Large intestine (tissue), 3 donors: ENCODE measurements at regions not wholly inside any gene's neighbourhood (a gene's known extent, or its start where the extent isn't known, plus 50 kb on each side); places are given as distances from the start of the nearest gene placed in this dataset.

Source experiments
- DNase-seq, 2 donors: peaks; one replicate each; pipeline versions ENCODE4 v3.0.0 to v3.0.0-alpha.2; 2013
- H3K27ac ChIP-seq: one replicate; pipeline ENCODE4 v1.5.1; 2013; ENCODE audit warnings: low read length
- H3K27me3 ChIP-seq: 2 replicates; pipeline ENCODE4 v1.6.1; 2013; ENCODE audit warnings: low read length; ENCODE audit not compliant: control insufficient read depth, insufficient read depth
- H3K36me3 ChIP-seq: 2 replicates; pipeline ENCODE4 v1.6.1; 2013; ENCODE audit warnings: low read length; ENCODE audit not compliant: control insufficient read depth, insufficient read depth
- H3K4me1 ChIP-seq: one replicate; pipeline ENCODE4 v1.6.1; 2013; ENCODE audit warnings: low read length; ENCODE audit not compliant: control insufficient read depth, insufficient read depth
- H3K4me3 ChIP-seq: one replicate; pipeline ENCODE4 v1.5.1; 2013; ENCODE audit warnings: low read length
- H3K9me3 ChIP-seq: one replicate; pipeline ENCODE4 v1.6.1; 2013; ENCODE audit warnings: mild to moderate bottlenecking, low read depth, low read length, moderate library complexity; ENCODE audit not compliant: control insufficient read depth
- WGBS: methylation state at CpG from one replicate; pipeline ENCODE4 v1.1.5; 2013; ENCODE audit warnings: low lambda C conversion rate; ENCODE audit not compliant: insufficient coverage; 5-methylcytosine and 5-hydroxymethylcytosine counted together

DNA sequence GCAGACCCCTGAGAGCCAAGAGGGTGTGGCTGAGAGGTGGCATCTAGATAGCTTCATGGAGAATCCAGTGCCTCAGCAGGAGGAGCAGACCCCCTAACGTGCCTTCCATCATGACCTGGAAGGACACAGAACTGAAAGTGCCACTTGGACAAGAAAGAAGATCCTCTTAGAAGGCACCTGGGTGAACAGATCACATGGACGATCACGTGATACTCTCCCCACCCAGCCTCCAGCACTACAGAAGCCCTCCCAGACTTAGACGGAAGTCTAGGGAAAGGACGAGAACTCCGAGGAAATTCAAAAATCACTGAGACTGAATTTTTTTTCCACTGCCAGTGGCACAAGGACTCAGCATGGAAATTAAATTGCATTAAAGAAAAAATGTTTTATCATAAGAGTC lies 113.4 kb downstream of the MRM1 start:
- H3K27me3 ChIP-seq, result no peaks in the 10 kb centered on the region
- no peaks in the 10 kb centered on the region for H3K9me3 ChIP-seq
- no peaks in the 10 kb centered on the region for H3K4me1 ChIP-seq
- WGBS, result 100% methylated on average over 2 of the region's 6 CpGs
- no peaks in the 10 kb centered on the region for H3K36me3 ChIP-seq
- no peak overlapping the region for H3K27ac ChIP-seq
- DNase-seq, result no peak
- no peak overlapping the region for H3K4me3 ChIP-seq

DNA sequence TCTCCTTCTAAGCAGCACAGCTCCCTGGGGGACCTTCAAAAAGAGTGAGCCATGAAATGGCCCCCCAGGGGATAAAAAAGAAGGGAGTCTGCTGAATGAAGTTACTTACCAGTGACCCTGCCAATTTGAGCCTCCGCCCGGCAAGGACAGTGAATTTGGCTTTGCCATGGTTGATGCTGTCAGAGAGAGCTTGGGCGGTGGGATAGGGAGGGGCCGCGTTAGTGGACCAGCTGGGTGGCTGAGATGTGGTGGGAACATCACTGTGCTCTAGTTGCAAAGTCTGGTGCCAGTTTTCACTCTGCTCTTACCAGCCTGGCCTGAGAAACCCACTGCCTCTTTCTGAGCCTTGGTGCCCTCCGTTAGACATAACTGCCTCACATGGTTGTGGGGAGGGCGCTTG lies 114.6 kb downstream of the MRM1 start:
- Histone ChIP-seq H3K9me3 (no peaks in the 10 kb centered on the region), H3K4me3 (no peak overlapping the region), H3K27ac (no peak overlapping the region), H3K4me1 (no peaks in the 10 kb centered on the region), H3K27me3 (no peaks in the 10 kb centered on the region), H3K36me3 (no peaks in the 10 kb centered on the region)
- WGBS, result no CpG with 5 or more reads among the region's 7 CpGs
- DNase-seq, result no peak

- no peaks in the 10 kb centered on the region for H3K9me3 ChIP-seq
- DNase-seq, result no peak
- no peaks in the 10 kb centered on the region for H3K36me3 ChIP-seq
- H3K4me3 ChIP-seq, result no peak overlapping the region
- H3K27me3 ChIP-seq, result no peaks in the 10 kb centered on the region
- WGBS, result no CpG with 5 or more reads among the region's 3 CpGs
- no peak overlapping the region for H3K27ac ChIP-seq
- peaks cover 5% of the 10 kb centered on the region for H3K4me1 ChIP-seq
Observed at GRCh38 chr17:36717088-36717487, 115.7 kb downstream of the MRM1 start.

- no peaks in the 10 kb centered on the region for H3K27me3 ChIP-seq
- peaks cover 5% of the 10 kb centered on the region for H3K4me1 ChIP-seq
- no peaks in the 10 kb centered on the region for H3K36me3 ChIP-seq
- WGBS, result no CpG with 5 or more reads among the region's 4 CpGs
- H3K4me3 ChIP-seq, result no peak overlapping the region
- H3K27ac ChIP-seq, result no peak overlapping the region
- DNase-seq, result no peak
- no peaks in the 10 kb centered on the region for H3K9me3 ChIP-seq
Observed at GRCh38 chr17:36720131-36720530, 118.7 kb downstream of the MRM1 start.

- 62% methylated on average over 6 of the region's 8 CpGs for WGBS
- H3K27ac ChIP-seq, result no peak overlapping the region
- H3K4me3 ChIP-seq, result peak overlapping the region; percentile 29
- no peak for DNase-seq
- peaks cover 2% of the 10 kb centered on the region for H3K27me3 ChIP-seq
- H3K36me3 ChIP-seq, result no peaks in the 10 kb centered on the region
- H3K9me3 ChIP-seq, result no peaks in the 10 kb centered on the region
- H3K4me1 ChIP-seq, result peaks cover 5% of the 10 kb centered on the region
Observed at GRCh38 chr17:36721560-36722120, 120.3 kb downstream of the MRM1 start.

GRCh38 chr17:36722121-36722902 lies 120.9 kb downstream of the MRM1 start:
- Histone ChIP-seq H3K27ac (no peak overlapping the region), H3K4me3 (peak overlapping the region; percentile 36), H3K27me3 (peaks cover 8% of the 10 kb centered on the region), H3K4me1 (peaks cover 5% of the 10 kb centered on the region), H3K9me3 (no peaks in the 10 kb centered on the region), H3K36me3 (no peaks in the 10 kb centered on the region)
- peak; percentile 42 to 70 for DNase-seq
- WGBS, result no CpG with 5 or more reads among the region's 49 CpGs

DNA sequence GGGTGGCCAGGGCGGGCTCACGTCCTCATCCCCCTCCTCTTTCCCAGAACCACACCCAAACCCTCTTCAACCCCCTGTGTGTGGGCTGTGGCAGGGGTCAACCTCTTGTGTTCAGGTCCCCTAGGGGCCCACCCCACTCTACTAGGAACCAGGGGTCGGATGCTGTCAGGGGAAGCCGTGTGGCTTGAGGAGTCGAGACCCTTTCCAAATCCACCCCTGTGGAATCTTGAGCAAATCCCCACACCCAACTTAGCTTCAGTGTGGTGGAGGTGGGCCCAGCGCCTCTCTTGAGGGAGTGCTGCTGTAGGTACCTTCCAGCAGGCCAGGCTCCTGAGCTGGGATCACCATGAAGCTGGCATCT lies 121.5 kb downstream of the MRM1 start:
- Histone ChIP-seq H3K27ac (no peak overlapping the region), H3K4me1 (peaks cover 5% of the 10 kb centered on the region), H3K4me3 (no peak overlapping the region), H3K36me3 (no peaks in the 10 kb centered on the region), H3K27me3 (peaks cover 14% of the 10 kb centered on the region), H3K9me3 (no peaks in the 10 kb centered on the region)
- no peak for DNase-seq
- no CpG with 5 or more reads among the region's 6 CpGs for WGBS

GRCh38 chr17:36723459-36724025 lies 122.2 kb downstream of the MRM1 start:
- DNase-seq, result no peak
- Histone ChIP-seq H3K4me1 (peaks cover 9% of the 10 kb centered on the region), H3K9me3 (no peaks in the 10 kb centered on the region), H3K27me3 (peaks cover 19% of the 10 kb centered on the region), H3K36me3 (no peaks in the 10 kb centered on the region), H3K4me3 (no peak overlapping the region), H3K27ac (no peak overlapping the region)
- WGBS, result 100% methylated on average over 1 of the region's 6 CpGs

- no peak overlapping the region for H3K4me3 ChIP-seq
- WGBS, result no CpG with 5 or more reads among the region's 4 CpGs
- no peak overlapping the region for H3K27ac ChIP-seq
- H3K4me1 ChIP-seq, result peaks cover 10% of the 10 kb centered on the region
- H3K36me3 ChIP-seq, result no peaks in the 10 kb centered on the region
- DNase-seq, result no peak
- H3K9me3 ChIP-seq, result no peaks in the 10 kb centered on the region
- H3K27me3 ChIP-seq, result peaks cover 45% of the 10 kb centered on the region
Observed at GRCh38 chr17:36726199-36726598, 124.8 kb downstream of the MRM1 start.

DNA sequence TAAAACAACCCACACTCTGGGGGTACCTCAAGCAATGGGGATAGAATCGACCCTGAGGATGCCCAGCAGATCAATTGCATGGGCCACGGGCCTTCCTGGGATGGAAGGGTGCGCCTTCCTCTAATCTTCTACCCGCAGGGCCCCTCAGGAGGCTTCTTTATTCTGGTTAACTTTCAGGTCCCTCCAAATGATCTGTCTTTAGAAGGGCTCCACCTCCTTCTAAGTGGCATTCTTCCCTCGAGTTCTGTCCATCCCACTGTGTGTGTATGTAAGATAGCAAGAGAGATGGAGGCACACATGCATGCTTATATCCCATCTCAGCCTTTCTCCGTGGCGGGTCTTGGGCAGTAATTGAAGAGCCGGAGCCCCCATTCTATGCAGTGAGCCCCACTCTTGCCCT lies 125.7 kb downstream of the MRM1 start:
- Histone ChIP-seq H3K27ac (no peak overlapping the region), H3K9me3 (no peaks in the 10 kb centered on the region), H3K4me3 (no peak overlapping the region), H3K27me3 (peaks cover 47% of the 10 kb centered on the region), H3K4me1 (peaks cover 5% of the 10 kb centered on the region), H3K36me3 (no peaks in the 10 kb centered on the region)
- DNase-seq, result no peak
- no CpG with 5 or more reads among the region's 8 CpGs for WGBS
